GM12891 (cell line): ENCODE measurements at regions not wholly inside any gene's neighbourhood (a gene's known extent, or its start where the extent isn't known, plus 50 kb on each side); places are given as distances from the start of the nearest gene placed in this dataset.
"Not testable (repeated sequence)": the region's sequence is repeated elsewhere in the genome, so short reads cannot be mapped to it uniquely, and the experiment has no call there.

ENCODE experiments used
- DNase-seq: peaks from one replicate; pipeline ENCODE4 v3.0.0; 2011; ENCODE audit warnings: low spot score; ENCODE audit not compliant: insufficient read length
- FAIRE-seq: peaks from 2 replicates; lab custom pipeline; 2011; peaks lifted over from hg19 to GRCh38; lab: Jason Lieb, UNC
- PAX5 ChIP-seq: IDR thresholded peaks from 2 replicates; pipeline ENCODE4 v1.6.1; 2011; ENCODE audit warnings: low read length, moderate library complexity, mild to moderate bottlenecking; ENCODE audit not compliant: insufficient read depth, severe bottlenecking
- POLR2A ChIP-seq: IDR thresholded peaks from 2 replicates; pipeline ENCODE4 v1.6.1; 2011; ENCODE audit warnings: low read depth, low read length, control low read depth
- POLR2AphosphoS5 ChIP-seq: IDR thresholded peaks from 2 replicates; pipeline ENCODE4 v1.6.1; 2011; ENCODE audit warnings: low read depth, low read length, control low read depth
- POU2F2 ChIP-seq: IDR thresholded peaks from 2 replicates; pipeline ENCODE4 v1.6.1; 2011; ENCODE audit warnings: low read depth, mild to moderate bottlenecking, control low read depth, low read length, moderate library complexity
- SPI1 ChIP-seq: IDR thresholded peaks from 2 replicates; pipeline ENCODE4 v1.6.1; 2011; ENCODE audit warnings: low read depth, low read length, control low read depth
- TAF1 ChIP-seq: IDR thresholded peaks from 2 replicates; pipeline ENCODE4 v1.6.1; 2011; ENCODE audit warnings: low read depth, low read length, control low read depth

DNA sequence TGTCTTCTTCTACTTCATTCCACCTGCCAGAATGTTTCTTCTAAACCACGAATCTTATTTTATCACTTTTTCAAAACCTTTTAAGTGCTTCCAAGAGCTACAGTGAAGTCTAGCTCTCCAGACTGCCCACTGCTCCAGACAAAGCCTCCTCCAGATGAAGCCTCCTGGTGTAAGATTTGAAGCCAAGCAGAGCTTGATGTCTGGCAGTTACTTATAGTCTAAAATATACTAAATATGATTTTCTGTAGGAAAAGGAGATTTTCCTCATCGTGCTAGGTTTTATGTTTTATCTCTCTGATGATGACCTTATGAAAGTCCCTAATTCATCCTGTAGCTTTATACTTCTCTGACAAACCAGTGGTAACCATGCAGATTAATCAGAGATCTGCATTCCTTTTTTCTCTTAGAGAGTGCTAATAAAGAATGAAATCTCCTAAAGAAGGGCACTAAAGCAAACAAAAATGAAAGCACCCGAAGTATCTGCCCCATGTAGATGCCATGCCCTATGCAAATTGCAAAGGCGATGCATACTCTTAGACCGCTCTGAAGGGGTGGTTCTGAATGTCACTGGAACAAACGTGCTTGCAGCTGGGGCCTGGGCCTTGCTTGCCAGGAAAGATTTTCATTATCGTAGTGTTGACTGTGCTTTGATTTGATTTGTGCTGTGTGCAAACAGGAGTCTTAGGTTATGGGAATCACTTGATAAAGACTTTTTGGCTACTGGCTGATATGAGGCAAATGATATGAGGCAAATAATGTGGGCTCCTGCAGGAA, 314.2 kb downstream of the PID1 start:
- FAIRE-seq (no peak), DNase-seq (no peak)
- TF ChIP-seq POU2F2 = no peak
- no peak for TF ChIP-seq POLR2A
- TF ChIP-seq PAX5 = no peak
- no peak for TF ChIP-seq POLR2AphosphoS5
- no peak for TF ChIP-seq TAF1
- TF ChIP-seq SPI1 = no peak

DNA sequence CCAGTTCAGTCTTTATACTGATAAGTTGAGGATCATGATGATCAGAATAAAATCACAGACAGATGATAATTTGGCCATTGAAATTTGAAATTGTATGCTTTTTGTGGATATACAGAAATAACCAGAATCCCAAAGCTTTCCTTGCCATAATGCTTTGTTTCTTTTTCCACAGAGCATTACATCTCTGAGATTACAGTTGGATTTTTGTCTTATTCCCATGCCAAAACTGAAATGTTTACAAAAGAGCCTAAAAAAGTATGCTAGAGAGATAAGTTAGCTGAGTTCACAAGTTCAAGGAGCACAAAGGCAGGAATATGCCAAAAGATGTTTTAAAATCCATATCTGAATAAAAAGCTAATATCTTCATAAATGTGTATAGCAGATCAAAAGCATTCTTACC, 321.3 kb downstream of the PID1 start:
- no peak for TF ChIP-seq SPI1
- no peak for TF ChIP-seq POLR2A
- FAIRE-seq (no peak), DNase-seq (no peak)

DNA sequence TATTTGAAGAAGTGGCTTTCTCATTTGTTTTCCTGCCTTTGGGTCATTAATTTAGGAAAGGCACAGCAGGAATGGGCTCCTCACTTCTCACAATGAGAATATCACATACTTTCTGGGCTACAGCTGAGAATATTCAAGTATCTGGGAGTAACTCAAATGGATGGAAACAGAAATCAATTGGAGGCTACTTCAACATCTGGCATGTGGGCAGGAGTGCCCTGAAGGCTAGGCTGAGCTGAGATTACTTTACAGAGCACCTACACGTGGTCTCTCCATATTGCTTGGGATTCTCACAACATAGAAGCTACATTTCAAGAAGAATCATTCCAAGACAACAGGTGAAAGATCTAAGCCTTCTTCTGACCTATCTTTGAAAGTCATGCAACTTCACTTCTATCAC, 325.4 kb downstream of the PID1 start:
- DNase-seq (no peak), FAIRE-seq (no peak)
- TF ChIP-seq POLR2A (no peak), POLR2AphosphoS5 (no peak), PAX5 (no peak), POU2F2 (no peak), SPI1 (no peak), TAF1 (no peak)

DNA sequence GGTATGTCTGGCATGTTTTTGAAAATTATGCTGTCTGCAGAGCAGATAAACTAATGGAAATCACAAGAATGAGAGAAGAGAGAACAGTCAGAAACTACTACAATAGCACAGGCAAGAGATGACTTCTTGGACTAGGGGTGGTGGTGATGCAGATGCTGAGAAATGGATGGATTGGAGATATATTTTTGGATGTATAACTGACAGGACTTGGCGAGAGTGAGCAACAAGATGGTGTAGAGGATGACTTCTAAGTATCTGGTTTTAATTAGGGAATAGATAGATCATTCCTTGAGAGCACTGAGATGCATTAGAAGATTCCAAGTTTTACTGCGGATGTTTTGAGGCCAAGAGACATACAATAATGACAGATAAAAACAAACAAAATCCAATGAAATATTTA, 328.2 kb downstream of the PID1 start:
- DNase-seq = no peak
- FAIRE-seq = no peak
- no peak for TF ChIP-seq POU2F2

DNA sequence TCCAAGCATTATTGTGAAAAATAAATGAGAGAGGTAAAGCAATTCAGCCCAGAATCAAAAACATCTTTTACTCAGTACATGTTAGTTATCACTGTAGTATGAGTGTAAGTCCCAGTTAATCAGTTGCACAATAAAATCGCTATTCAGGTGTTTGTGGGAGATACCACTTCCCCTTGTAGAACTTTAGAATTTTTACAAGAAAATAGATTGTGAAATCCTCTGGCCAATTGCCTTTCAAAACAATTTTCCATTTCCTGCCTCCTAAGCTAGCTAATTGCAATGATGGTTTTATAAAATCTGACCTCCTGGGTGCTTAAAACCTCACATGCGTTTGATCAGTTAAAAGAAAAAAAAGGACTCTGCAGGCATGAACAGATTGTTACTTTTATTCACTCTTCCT, 332.5 kb downstream of the PID1 start:
- no peak for DNase-seq
- no peak for TF ChIP-seq TAF1
- TF ChIP-seq POLR2AphosphoS5 = no peak
- no peak for TF ChIP-seq SPI1
- TF ChIP-seq POLR2A = no peak
- TF ChIP-seq POU2F2 = no peak
- no peak for TF ChIP-seq PAX5
- no peak for FAIRE-seq

DNA sequence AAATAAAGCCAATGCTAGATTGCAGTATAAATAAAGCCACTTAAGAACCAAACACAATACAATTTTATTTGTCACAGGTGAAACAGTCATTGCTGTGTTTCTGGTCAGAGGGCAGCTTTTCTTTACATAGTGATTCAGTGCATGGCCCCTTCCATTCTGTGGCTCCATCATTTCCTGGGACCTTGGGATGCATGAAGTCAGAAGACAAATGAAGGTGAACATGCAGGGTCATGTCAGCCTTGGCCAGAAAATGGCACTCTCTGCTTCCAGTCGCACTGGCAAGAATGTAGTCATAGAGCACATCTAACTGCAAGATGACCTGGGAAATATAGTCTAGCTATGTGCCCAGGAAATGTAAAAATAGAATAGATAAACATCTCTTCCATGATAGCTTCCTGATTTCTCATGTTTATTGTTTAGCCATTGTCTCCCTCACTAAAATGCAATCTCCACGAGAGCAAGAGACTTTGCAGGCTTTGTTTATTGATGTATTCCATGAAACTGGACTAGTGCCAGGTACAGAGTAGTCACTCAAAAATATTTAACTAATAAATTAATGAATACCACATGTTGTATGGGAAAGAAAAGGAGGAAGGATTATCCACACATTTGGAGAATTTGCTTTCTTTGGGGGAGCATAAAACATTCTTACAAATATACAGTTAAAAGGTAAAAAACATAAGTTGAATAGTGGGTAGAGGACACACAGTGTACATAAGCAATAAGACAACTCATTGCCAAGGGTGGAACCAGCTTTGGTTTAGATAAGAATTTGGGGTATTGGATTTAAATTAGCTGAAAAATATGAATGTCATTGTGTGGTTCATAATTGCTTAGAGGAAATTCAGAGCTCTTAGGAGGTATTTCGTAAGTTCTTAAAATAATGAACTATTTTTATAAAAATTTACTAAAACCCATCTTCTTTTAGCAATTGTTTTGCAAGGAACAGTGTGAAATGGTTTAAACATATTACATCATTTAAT, 343.8 kb downstream of the PID1 start:
- DNase-seq = no peak
- TF ChIP-seq SPI1 (no peak), POLR2A (no peak), POU2F2 (no peak), PAX5 (no peak), TAF1 (no peak), POLR2AphosphoS5 (no peak)
- FAIRE-seq = no peak

DNA sequence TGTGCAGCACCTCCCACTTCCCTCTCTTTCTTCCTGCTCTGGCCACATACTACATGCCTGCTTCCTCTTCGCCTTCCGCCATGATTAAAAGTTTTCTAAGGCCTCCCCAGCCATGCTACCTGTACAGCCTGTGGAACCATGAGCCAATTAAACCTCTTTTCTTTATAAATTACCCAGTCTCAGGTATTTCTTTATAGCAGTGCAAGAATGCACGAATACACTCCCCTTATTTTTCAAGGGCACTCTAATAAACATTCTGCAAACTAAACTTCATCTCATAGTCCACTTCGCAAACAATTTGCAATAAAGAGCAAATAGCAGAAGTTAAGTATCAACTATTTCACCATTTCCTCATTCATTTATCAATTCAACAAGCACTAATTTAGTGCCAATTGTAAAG, 351.3 kb downstream of the PID1 start:
- TF ChIP-seq POU2F2 (no peak), POLR2A (no peak), SPI1 (no peak), POLR2AphosphoS5 (no peak), TAF1 (no peak), PAX5 (no peak)
- FAIRE-seq (no peak), DNase-seq (no peak)

DNA sequence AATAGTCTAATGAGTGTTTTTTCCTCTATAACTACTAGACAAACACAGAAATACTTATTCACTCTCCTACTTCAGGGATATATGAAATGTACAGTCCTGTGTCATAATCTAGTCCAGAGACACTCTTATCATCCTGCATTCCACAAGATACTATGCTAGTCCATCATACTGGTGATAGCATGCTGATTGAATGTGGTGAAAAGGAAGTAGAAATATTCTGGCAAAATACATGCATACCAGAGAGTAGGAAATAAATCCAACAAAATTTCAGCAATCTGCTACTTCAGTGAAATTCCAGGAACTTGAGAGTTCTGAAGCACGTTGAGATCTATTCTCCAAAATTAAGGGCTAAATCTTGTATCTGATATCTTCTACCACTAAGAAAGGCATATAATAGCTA, 353.9 kb downstream of the PID1 start:
- DNase-seq = no peak
- TF ChIP-seq POLR2AphosphoS5 = no peak
- TF ChIP-seq POU2F2 = no peak
- no peak for TF ChIP-seq PAX5
- no peak for TF ChIP-seq SPI1
- TF ChIP-seq TAF1 = no peak
- no peak for TF ChIP-seq POLR2A
- FAIRE-seq = no peak

DNA sequence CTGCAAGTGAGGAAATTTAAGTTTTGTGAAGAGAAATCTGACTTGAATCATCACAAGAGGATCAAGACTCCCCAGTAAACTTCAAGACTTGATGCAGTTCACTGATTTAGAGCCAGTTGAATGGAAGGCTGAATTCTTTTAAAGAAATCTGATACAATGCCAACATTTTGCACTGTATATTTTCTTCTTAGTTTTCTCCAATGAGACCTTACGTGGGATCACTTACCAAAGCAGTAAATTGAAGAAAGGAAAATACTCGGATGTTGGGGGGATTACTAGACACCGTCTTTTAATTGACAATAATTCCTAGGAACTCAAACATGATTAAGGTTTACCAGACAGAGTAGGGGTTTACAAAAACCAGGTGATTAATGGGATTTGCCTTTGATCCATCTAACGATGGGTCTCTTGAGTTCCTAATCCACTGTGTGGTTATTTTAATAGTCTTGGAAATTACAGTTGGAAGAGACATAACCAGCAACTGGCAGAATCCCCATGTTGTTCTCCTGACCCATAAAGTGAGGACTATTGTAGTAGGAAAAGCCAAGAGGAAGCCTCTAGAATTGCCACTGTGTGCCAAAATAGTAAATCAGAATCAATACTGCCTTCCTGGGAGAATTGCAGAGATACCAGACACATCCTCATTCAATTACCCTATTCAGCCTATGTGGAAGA, 354.5 kb downstream of the PID1 start:
- FAIRE-seq (no peak), DNase-seq (no peak)
- TF ChIP-seq POU2F2 = no peak
- no peak for TF ChIP-seq PAX5
- TF ChIP-seq POLR2AphosphoS5 = no peak
- TF ChIP-seq TAF1 = no peak
- no peak for TF ChIP-seq POLR2A
- no peak for TF ChIP-seq SPI1

DNA sequence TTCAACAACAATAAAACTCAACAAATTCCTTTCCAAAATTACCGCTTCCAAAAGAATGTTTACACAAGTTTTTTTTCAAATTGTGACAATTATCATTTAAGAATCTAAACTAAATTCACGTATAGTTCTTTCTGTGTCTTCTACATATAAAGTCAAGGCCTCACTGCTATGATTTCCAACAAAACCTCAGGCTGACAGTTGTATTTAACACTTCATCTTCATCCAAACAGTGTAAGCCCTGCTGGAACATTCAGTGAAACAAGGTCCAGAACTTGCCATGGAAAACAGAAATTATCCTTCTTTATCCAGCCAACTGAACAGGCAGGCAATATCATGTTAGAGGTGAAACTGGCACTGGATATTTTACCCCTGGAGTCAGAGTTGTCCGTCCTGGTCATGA, 357.9 kb downstream of the PID1 start:
- no peak for DNase-seq
- TF ChIP-seq PAX5 = no peak
- TF ChIP-seq POLR2AphosphoS5 = no peak
- no peak for TF ChIP-seq TAF1
- TF ChIP-seq SPI1 = no peak
- no peak for TF ChIP-seq POU2F2
- no peak for TF ChIP-seq POLR2A
- no peak for FAIRE-seq

DNA sequence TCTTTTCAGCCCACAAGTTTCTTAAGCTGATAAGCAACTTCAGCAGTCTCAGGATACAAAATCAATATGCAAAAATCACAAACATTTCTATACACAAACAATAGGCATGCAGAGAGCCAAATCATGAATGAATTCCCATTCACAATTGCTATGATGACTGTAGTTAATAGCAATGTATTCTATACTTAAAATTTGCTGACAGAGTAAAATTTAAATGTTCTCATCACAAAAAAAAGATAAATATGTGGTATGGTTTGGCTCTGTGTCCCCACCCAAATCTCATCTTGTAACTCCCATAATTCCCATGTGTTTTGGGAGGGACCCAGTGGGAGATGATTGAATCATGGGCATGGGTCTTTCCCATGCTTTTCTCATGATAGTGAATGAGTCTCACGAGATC, 360.2 kb downstream of the PID1 start:
- FAIRE-seq, DNase-seq: not testable (repeated sequence)
